Spleen (tissue), 11 donors: ENCODE measurements at regions not wholly inside any gene's neighbourhood (a gene's known extent, or its start where the extent isn't known, plus 50 kb on each side); places are given as distances from the start of the nearest gene placed in this dataset.
A peak's percentile ranks its signal among the peaks of the same experiment; 100 is the strongest.

Source experiments
- DNase-seq: peaks from one replicate; pipeline ENCODE4 v3.0.0-alpha.2; 2020
- H3K27ac ChIP-seq, 8 donors: fragments of 200-600 bp; sonication (generic) in 7 of 8; 1 replicate in 4 of 8; 2 replicates in 4 of 8; pipeline versions ENCODE4 v1.5.0 to v1.8.0; 2016 to 2021; ENCODE audit warnings: inconsistent platforms in 4 of 8, mild to moderate bottlenecking in 4 of 8, moderate library complexity in 1 of 8
- H3K27me3 ChIP-seq, 7 donors: fragments of 200-600 bp; sonication (generic) in 6 of 7; replicated peaks in 1 of 7; 1 replicate in 4 of 7; 2 replicates in 3 of 7; pipeline versions ENCODE4 v1.5.0 to v1.8.0; 2016 to 2021; ENCODE audit warnings: inconsistent platforms in 3 of 7, mild to moderate bottlenecking in 1 of 7
- H3K36me3 ChIP-seq, 6 donors: fragments of 200-600 bp; sonication (generic) in 5 of 6; 1 replicate in 4 of 6; 2 replicates in 2 of 6; pipeline versions ENCODE4 v1.5.0 to v1.8.0; 2016 to 2021; ENCODE audit warnings: inconsistent platforms in 2 of 6
- H3K4me1 ChIP-seq, 6 donors: fragments of 200-600 bp; sonication (generic) in 5 of 6; 1 replicate in 3 of 6; 2 replicates in 3 of 6; pipeline versions ENCODE4 v1.5.0 to v1.8.0; 2016 to 2021; ENCODE audit warnings: inconsistent platforms in 3 of 6
- H3K4me3 ChIP-seq, 8 donors: fragments of 200-600 bp; sonication (generic) in 7 of 8; 1 replicate in 4 of 8; 2 replicates in 4 of 8; pipeline versions ENCODE4 v1.5.0 to v1.8.0; 2016 to 2021; ENCODE audit warnings: inconsistent platforms in 4 of 8, mild to moderate bottlenecking in 4 of 8, moderate library complexity in 2 of 8
- H3K9me3 ChIP-seq, 8 donors: fragments of 200-600 bp; sonication (generic) in 7 of 8; 1 replicate in 4 of 8; 2 replicates in 4 of 8; pipeline versions ENCODE4 v1.5.0 to v1.8.0; 2016 to 2021; ENCODE audit warnings: inconsistent platforms in 4 of 8
- CTCF ChIP-seq, 11 experiments: fragments of 200-600 bp in 7 of 11; fragments of 450-650 bp in 4 of 11; sonication (generic) in 4 of 11; IDR thresholded peaks in 8 of 11; conservative IDR thresholded peaks in 3 of 11; 1 replicate in 7 of 11; 2 replicates in 4 of 11; pipeline versions ENCODE4 v1.4.0 to v1.8.0; 2016 to 2021; ENCODE audit warnings: antibody characterized with exemption in 11 of 11, inconsistent platforms in 4 of 11, mild to moderate bottlenecking in 1 of 11
- POLR2A ChIP-seq, 3 donors: fragments of 450-650 bp; IDR thresholded peaks; one replicate each; pipeline ENCODE4 v1.5.1; 2017; ENCODE audit warnings: antibody characterized with exemption in 3 of 3, mild to moderate bottlenecking in 1 of 3
- POLR2AphosphoS5 ChIP-seq, 3 donors: sonication (generic); formaldehyde crosslinking; IDR thresholded peaks; one replicate each; pipeline ENCODE4 v1.5.1; 2017; ENCODE audit warnings: antibody characterized with exemption in 3 of 3
- WGBS, 5 donors: extraction: QIAGEN DNeasy Blood & Tissue Kit in 3 of 5; methylation state at CpG; one replicate each; pipeline versions ENCODE4 v1.1.5 to v1.1.7; 2013 to 2018; 5-methylcytosine and 5-hydroxymethylcytosine counted together
- intact Hi-C: fragments of 100-400 bp; cut with DNase I; formaldehyde crosslinking; loops from one replicate; pipeline ENCODE4 v1.15.0; 2023; ENCODE audit warnings: low total_unique reads
- donor health status: healthy with polysubstance abuse.
- donor health status: DM: no; HTN: no; CAD: no; lungs with moderate emphysema.
- donor health status: DM: no; HTN: no; CAD: no.
- donor health status: Bipolar disorder and iron deficiency.
- donor health status: healthy.
- donor health status: DM: no; HTN: no; CAD: no.
- donor health status: DM: yes; HTN: yes; CAD: no.

DNA sequence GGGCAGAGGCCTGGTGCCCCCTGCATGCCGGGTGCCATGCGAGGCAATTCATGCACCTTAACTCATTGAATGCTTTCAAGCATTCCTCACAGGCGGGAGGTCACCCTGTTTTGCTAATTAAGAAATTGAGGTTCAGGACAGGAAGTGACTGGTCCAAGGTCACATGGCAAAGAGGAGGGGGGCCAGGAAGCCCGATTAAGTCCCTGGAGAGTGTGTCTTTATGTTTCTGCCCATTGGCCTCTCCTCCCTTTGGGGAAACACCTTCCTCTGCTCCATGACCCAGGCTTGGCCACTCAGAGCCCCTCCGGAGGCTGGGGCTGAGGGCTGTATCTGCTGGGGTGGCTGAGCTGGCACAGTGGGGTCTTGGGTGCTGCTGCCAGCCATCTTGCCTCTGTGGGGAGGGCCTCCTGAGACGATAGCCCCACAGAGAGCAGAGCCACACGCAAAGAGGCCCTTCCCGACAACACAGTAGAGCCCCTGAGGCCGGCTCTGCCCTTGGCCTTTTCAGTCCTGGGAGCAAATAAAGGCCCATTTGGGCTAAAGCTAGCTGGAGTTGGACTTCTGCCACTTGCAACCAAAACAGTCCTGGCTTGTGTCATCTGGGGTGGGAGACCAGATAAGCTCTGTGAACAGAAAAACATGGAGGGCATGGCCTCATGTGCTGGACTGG lies 90.8 kb upstream of the NEURL1B start:
- Histone ChIP-seq H3K9me3 (no peaks in the 10 kb centered on the region), H3K4me1 (no peaks in the 10 kb centered on the region), H3K27me3 (peaks cover 0 to 64% (median 0%) of the 10 kb centered on the region in 7 donors), H3K36me3 (no peaks in the 10 kb centered on the region), H3K4me3 (no peak overlapping the region), H3K27ac (no peak overlapping the region)
- WGBS, 5 donors = 76 to 92% (median 82%) methylated on average over 9 of the region's 9 CpGs
- TF ChIP-seq CTCF (IDR thresholded peaks at IDR 0.05 in 8 of 11, conservative IDR thresholded peaks at IDR 0.05 in 3 of 11) (no peak), POLR2A (IDR thresholded peaks at IDR 0.05) (no peak), POLR2AphosphoS5 (IDR thresholded peaks at IDR 0.05) (no peak)
- DNase-seq = peak; percentile 56
- intact Hi-C loops = no loop called here

- peak; percentile 47 for DNase-seq
- Histone ChIP-seq H3K9me3 (no peaks in the 10 kb centered on the region), H3K4me1 (no peaks in the 10 kb centered on the region), H3K27me3 (peaks cover 0 to 67% (median 0%) of the 10 kb centered on the region in 7 donors), H3K27ac (no peak overlapping the region), H3K36me3 (no peaks in the 10 kb centered on the region), H3K4me3 (no peak overlapping the region)
- 80 to 86% (median 82%) methylated on average over 13 of the region's 13 CpGs for WGBS, 5 donors
- no peak for TF ChIP-seq POLR2A (IDR thresholded peaks at IDR 0.05)
- TF ChIP-seq CTCF (IDR thresholded peaks at IDR 0.05 in 8 of 11, conservative IDR thresholded peaks at IDR 0.05 in 3 of 11) = no peak
- no peak for TF ChIP-seq POLR2AphosphoS5 (IDR thresholded peaks at IDR 0.05)
- intact Hi-C loops = no loop called here
Measured at GRCh38 chr5:172549696-172550095, 91.4 kb upstream of the NEURL1B start.

GRCh38 chr5:172548981-172549687 lies 91.9 kb upstream of the NEURL1B start:
- DNase-seq = peak; percentile 66
- Histone ChIP-seq H3K27me3 (peaks cover 0 to 70% (median 0%) of the 10 kb centered on the region in 7 donors), H3K9me3 (no peaks in the 10 kb centered on the region), H3K27ac (no peak overlapping the region), H3K4me3 (no peak overlapping the region), H3K36me3 (no peaks in the 10 kb centered on the region), H3K4me1 (no peaks in the 10 kb centered on the region)
- intact Hi-C loops = no loop called here
- no peak for TF ChIP-seq CTCF (IDR thresholded peaks at IDR 0.05 in 8 of 11, conservative IDR thresholded peaks at IDR 0.05 in 3 of 11)
- no peak for TF ChIP-seq POLR2AphosphoS5 (IDR thresholded peaks at IDR 0.05)
- TF ChIP-seq POLR2A (IDR thresholded peaks at IDR 0.05) = no peak
- WGBS, 5 donors = 82 to 92% (median 85%) methylated on average over 14 of the region's 14 CpGs

DNA sequence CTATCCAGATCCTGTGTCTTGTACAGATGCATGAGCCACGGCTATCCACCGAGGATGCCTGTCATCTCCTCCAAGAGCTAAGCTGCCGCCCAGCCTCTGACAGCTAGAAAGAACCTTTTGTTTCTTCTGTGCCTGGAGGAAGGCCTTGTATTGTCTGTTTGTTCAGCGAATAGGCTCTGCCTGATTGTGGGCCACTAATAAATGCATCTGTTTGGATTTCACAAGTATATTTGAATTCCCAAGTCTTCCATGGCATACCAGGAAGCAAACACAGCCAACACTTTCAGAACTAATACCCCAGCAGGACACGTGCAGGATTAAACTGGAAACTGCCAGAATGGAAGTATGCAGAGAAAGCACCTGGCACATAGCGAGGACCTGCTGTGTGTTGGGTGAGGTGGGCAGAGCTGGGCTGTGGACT lies 92.7 kb upstream of the NEURL1B start:
- Histone ChIP-seq H3K36me3 (no peaks in the 10 kb centered on the region), H3K27me3 (peaks cover 0 to 68% (median 0%) of the 10 kb centered on the region in 7 donors), H3K4me1 (no peaks in the 10 kb centered on the region), H3K9me3 (peaks cover 0 to 6% (median 0%) of the 10 kb centered on the region in 8 donors), H3K27ac (no peak overlapping the region), H3K4me3 (no peak overlapping the region)
- intact Hi-C loops = no loop called here
- no peak for DNase-seq
- WGBS, 5 donors = 75 to 90% (median 85%) methylated on average over 6 of the region's 6 CpGs
- TF ChIP-seq CTCF (IDR thresholded peaks at IDR 0.05 in 8 of 11, conservative IDR thresholded peaks at IDR 0.05 in 3 of 11) = no peak
- TF ChIP-seq POLR2AphosphoS5 (IDR thresholded peaks at IDR 0.05) = no peak
- TF ChIP-seq POLR2A (IDR thresholded peaks at IDR 0.05) = no peak
